ENCODE measurements at regions not wholly inside any gene's neighbourhood (a gene's known extent, or its start where the extent isn't known, plus 50 kb on each side); places are given as distances from the start of the nearest gene placed in this dataset.

GRCh38 chr12:115140981-115141655 lies 457.1 kb upstream of the TBX3 start:
- DNase-seq (ENCODE audit: low read depth in 2 of 2), result no peak

GRCh38 chr12:115137812-115138521 lies 454.0 kb upstream of the TBX3 start:
- no peak for DNase-seq (ENCODE audit: low read depth in 2 of 2)

- DNase-seq (ENCODE audit: low read depth in 2 of 2), result no peak
Observed at GRCh38 chr12:115135800-115136211, 451.8 kb upstream of the TBX3 start.

GRCh38 chr12:115134298-115134697 lies 450.3 kb upstream of the TBX3 start:
- no peak for DNase-seq (ENCODE audit: low read depth in 2 of 2)

- DNase-seq (ENCODE audit: low read depth in 2 of 2), result no peak
Observed at GRCh38 chr12:115132905-115133304, 448.9 kb upstream of the TBX3 start.

GRCh38 chr12:115132145-115132544 lies 448.2 kb upstream of the TBX3 start:
- no peak for DNase-seq (ENCODE audit: low read depth in 2 of 2)

GRCh38 chr12:115129727-115130126 lies 445.8 kb upstream of the TBX3 start:
- no peak for DNase-seq (ENCODE audit: low read depth in 2 of 2)

GRCh38 chr12:115121053-115121452 lies 437.1 kb upstream of the TBX3 start:
- no peak for DNase-seq (ENCODE audit: low read depth in 2 of 2)

- no peak for DNase-seq (ENCODE audit: low read depth in 2 of 2)
Observed at GRCh38 chr12:115118177-115118724, 434.3 kb upstream of the TBX3 start.

- no peak for DNase-seq (ENCODE audit: low read depth in 2 of 2)
Observed at GRCh38 chr12:115114140-115114539, 430.2 kb upstream of the TBX3 start.

GRCh38 chr12:115109863-115110262 lies 425.9 kb upstream of the TBX3 start:
- DNase-seq (ENCODE audit: low read depth in 2 of 2), result no peak

GRCh38 chr12:115108129-115109100 lies 424.4 kb upstream of the TBX3 start:
- no peak for DNase-seq (ENCODE audit: low read depth in 2 of 2)

- no peak for DNase-seq (ENCODE audit: low read depth in 2 of 2)
Observed at GRCh38 chr12:115103884-115104883, 420.2 kb upstream of the TBX3 start.

- no peak for DNase-seq (ENCODE audit: low read depth in 2 of 2)
Observed at GRCh38 chr12:115102450-115102849, 418.5 kb upstream of the TBX3 start.

- no peak for DNase-seq (ENCODE audit: low read depth in 2 of 2)
Observed at GRCh38 chr12:115101520-115101919, 417.5 kb upstream of the TBX3 start.

- no peak for DNase-seq (ENCODE audit: low read depth in 2 of 2)
Observed at GRCh38 chr12:115097416-115097815, 413.4 kb upstream of the TBX3 start.

GRCh38 chr12:115096588-115097397 lies 412.8 kb upstream of the TBX3 start:
- DNase-seq (ENCODE audit: low read depth in 2 of 2), result no peak

- DNase-seq (ENCODE audit: low read depth in 2 of 2), result no peak
Observed at GRCh38 chr12:115095073-115095748, 411.2 kb upstream of the TBX3 start.

GRCh38 chr12:115094163-115094816 lies 410.3 kb upstream of the TBX3 start:
- DNase-seq (ENCODE audit: low read depth in 2 of 2), result no peak
